PC-3 (cell line): ENCODE measurements at regions not wholly inside any gene's neighbourhood (a gene's known extent, or its start where the extent isn't known, plus 50 kb on each side); places are given as distances from the start of the nearest gene placed in this dataset.

ENCODE experiments used
- ATAC-seq: fragments of 200-7000 bp; cut with Tn5 transposase; 2 replicates; pipeline ENCODE4 v1.9.1; 2020; ENCODE audit warnings: mild to moderate bottlenecking, moderate library complexity
- BruUV-seq: library from RNA; stranded (reverse); fragments of 400-500 nt; replicated peaks from 2 replicates; lab custom pipeline; 2021; lab: Mats Ljungman, UMichigan
- CTCF ChIA-PET: fragments of 300-600 bp; sonication (Branson Sonifier 250); formaldehyde crosslinking; loops from one replicate; lab custom pipeline; 2022; ENCODE audit warnings: antibody characterized with exemption; lab: Charles Lee
- POLR2A ChIA-PET: fragments of 300-600 bp; sonication (Branson Sonifier 250); formaldehyde crosslinking; loops from one replicate; lab custom pipeline; 2022; ENCODE audit warnings: antibody characterized with exemption; ENCODE audit not compliant: unreplicated experiment; lab: Charles Lee
- DNase-seq: peaks from one replicate; pipeline ENCODE4 v3.0.0-alpha.2; 2015
- H2AFZ ChIP-seq: fragments of 300-600 bp; sonication (generic); 2 replicates; pipeline ENCODE4 v1.6.0; 2016; ENCODE audit warnings: antibody characterized with exemption, low read length
- H3F3A ChIP-seq: fragments of 300-600 bp; sonication (generic); one replicate; pipeline ENCODE4 v1.6.0; 2017; ENCODE audit warnings: antibody characterized with exemption, low read length, control low read depth, mild to moderate bottlenecking; ENCODE audit not compliant: unreplicated experiment
- H3K27ac ChIP-seq: fragments of 300-600 bp; sonication (generic); 2 replicates; pipeline ENCODE4 v1.5.1; 2016; ENCODE audit warnings: mild to moderate bottlenecking, low read length
- H3K27me3 ChIP-seq: fragments of 300-600 bp; sonication (generic); 2 replicates; pipeline ENCODE4 v1.6.1; 2016; ENCODE audit warnings: low read length, mixed read lengths
- H3K36me3 ChIP-seq: fragments of 300-600 bp; sonication (generic); 2 replicates; pipeline ENCODE4 v1.6.1; 2016; ENCODE audit warnings: low read depth, mixed run types, low read length, mixed read lengths
- H3K4me1 ChIP-seq: fragments of 300-600 bp; sonication (generic); 2 replicates; pipeline ENCODE4 v1.5.1; 2016; ENCODE audit warnings: low read length; ENCODE audit not compliant: insufficient read depth
- H3K4me2 ChIP-seq: fragments of 300-600 bp; sonication (generic); 2 replicates; pipeline ENCODE4 v1.6.0; 2016; ENCODE audit warnings: low read length
- H3K4me3 ChIP-seq: fragments of 300-600 bp; sonication (generic); 2 replicates; pipeline ENCODE4 v1.5.1; 2016; ENCODE audit warnings: mild to moderate bottlenecking, low read length, mixed read lengths
- H3K79me2 ChIP-seq: fragments of 300-600 bp; sonication (generic); 2 replicates; pipeline ENCODE4 v1.6.1; 2017; ENCODE audit warnings: low read length, mixed read lengths
- H3K9ac ChIP-seq: fragments of 300-600 bp; sonication (generic); 2 replicates; pipeline ENCODE4 v1.6.0; 2016; ENCODE audit warnings: mild to moderate bottlenecking, low read length
- H3K9me2 ChIP-seq: fragments of 300-600 bp; sonication (generic); replicated peaks from 2 replicates; pipeline ENCODE4 v1.6.1; 2016; ENCODE audit warnings: mixed run types, low read length, mixed read lengths
- H3K9me3 ChIP-seq: fragments of 300-600 bp; sonication (generic); 2 replicates; pipeline ENCODE4 v1.6.1; 2016; ENCODE audit warnings: low read length, mixed read lengths
- H4K20me1 ChIP-seq: fragments of 300-600 bp; sonication (generic); 2 replicates; pipeline ENCODE4 v1.6.1; 2016; ENCODE audit warnings: low read length, mixed read lengths
- CTCF ChIP-seq: fragments of 300-600 bp; sonication (generic); conservative IDR thresholded peaks from 2 replicates; pipeline ENCODE4 v1.5.1; 2017; ENCODE audit warnings: antibody characterized with exemption, low read depth, mild to moderate bottlenecking, low read length
- EZH2 ChIP-seq: fragments of 300-600 bp; sonication (generic); IDR thresholded peaks from one replicate; pipeline ENCODE4 v1.6.1; 2017; ENCODE audit warnings: antibody characterized with exemption, mild to moderate bottlenecking, low read length; ENCODE audit not compliant: unreplicated experiment
- EZH2phosphoT487 ChIP-seq: fragments of 300-600 bp; sonication (generic); IDR thresholded peaks from 2 replicates; pipeline ENCODE4 v1.6.1; 2018; ENCODE audit warnings: mild to moderate bottlenecking, antibody characterized with exemption, low read length, borderline replicate concordance
- intact Hi-C: fragments of 100-400 bp; cut with micrococcal nuclease; formaldehyde crosslinking; loops from 2 replicates; pipeline ENCODE4 v1.9.0; 2023

DNA sequence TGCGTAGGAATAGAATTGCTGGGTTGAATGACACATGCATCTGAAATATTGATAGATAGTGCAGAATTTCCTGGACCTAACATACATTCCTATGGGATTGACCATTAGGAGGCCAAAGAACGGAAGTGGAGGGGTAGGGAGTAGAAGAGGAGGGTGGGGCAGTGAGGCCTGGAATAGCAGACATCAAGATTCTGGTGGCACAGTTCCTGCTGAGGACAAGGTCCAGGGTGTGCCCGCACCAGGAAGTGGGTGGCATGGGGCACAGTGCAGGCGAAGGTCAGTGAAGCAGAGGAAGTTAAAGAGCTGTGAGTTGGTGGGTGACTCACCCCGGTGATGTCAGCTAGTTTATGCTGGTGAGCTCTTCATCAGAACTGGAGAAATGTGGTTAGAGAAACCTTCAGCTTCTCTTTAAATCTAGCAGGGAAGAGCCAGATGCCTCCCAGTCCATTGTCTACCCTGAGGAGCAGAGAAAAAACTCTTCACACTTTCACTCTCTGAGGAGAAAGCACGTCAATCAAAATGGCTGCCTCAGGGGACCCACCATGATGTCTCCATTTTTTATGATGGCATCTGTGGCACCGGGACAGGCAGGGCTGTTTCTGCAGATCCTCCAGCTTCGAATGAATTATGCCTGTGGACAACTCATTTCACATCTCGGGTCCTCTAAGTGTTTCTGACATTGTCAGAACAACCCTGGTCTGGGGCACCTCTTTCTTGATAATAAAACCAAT lies 55.9 kb upstream of the CTLA4 start:
- ChIA-PET CTCF (interaction anchor here (0.9 kb wide), 1 partner anchor 327 kb away, joined by 4 read pairs; no protein-coding TSS in a partner anchor), POLR2A (interaction anchor here (0.5 to 0.9 kb wide), 5 partner anchors 32 to 1177 kb away, joined by 3 to 4 read pairs (median 3); partner anchors contain the start of genes CYP20A1 and FAM117B)
- Histone ChIP-seq H3F3A (no peaks in the 10 kb centered on the region), H3K79me2 (no peaks in the 10 kb centered on the region), H3K4me3 (no peak overlapping the region), H3K27ac (peak overlapping the region; percentile 65), H3K9me3 (no peaks in the 10 kb centered on the region), H3K36me3 (no peaks in the 10 kb centered on the region), H3K4me1 (peaks cover 37% of the 10 kb centered on the region), H2AFZ (peak overlapping the region; percentile 39; the same call in 1 of the 2 replicates), H3K27me3 (no peaks in the 10 kb centered on the region), H3K9ac (peak overlapping the region; percentile 23; the same call in 1 of the 2 replicates), H4K20me1 (no peaks in the 10 kb centered on the region), H3K9me2 (no peaks in the 10 kb centered on the region), H3K4me2 (peak overlapping the region; percentile 35)
- TF ChIP-seq CTCF (no peak), EZH2phosphoT487 (no peak), EZH2 (no peak)
- peak; percentile 93 for DNase-seq
- BruUV-seq, result no TSS peak
- peak; percentile 95 for ATAC-seq
- intact Hi-C loops, result loop anchor here (1.0 to 5.0 kb wide), 2 partner anchors 89 to 277 kb away; no protein-coding TSS in a partner anchor

GRCh38 chr2:203812294-203813221 lies 55.0 kb upstream of the CTLA4 start:
- ChIA-PET CTCF (no interaction called here), POLR2A (interaction anchor here (0.5 kb wide), 1 partner anchor 1178 kb away, joined by 3 read pairs; the partner anchor contains the start of gene FAM117B)
- no peak overlapping the region for H3K4me3 ChIP-seq
- no peak for ATAC-seq
- H3K27me3 ChIP-seq, result no peaks in the 10 kb centered on the region
- peak overlapping the region; percentile 65 for H3K27ac ChIP-seq
- BruUV-seq, result no TSS peak
- H3F3A ChIP-seq, result no peaks in the 10 kb centered on the region
- H3K4me2 ChIP-seq, result peak overlapping the region; percentile 35
- H3K9ac ChIP-seq, result 0 out of 2 replicates have a peak overlapping the region, but pooled peaks have one; percentile 23
- H2AFZ ChIP-seq, result peak overlapping the region; percentile 39; the same call in 1 of the 2 replicates
- H3K4me1 ChIP-seq, result peaks cover 37% of the 10 kb centered on the region
- no peaks in the 10 kb centered on the region for H4K20me1 ChIP-seq
- no peaks in the 10 kb centered on the region for H3K9me2 ChIP-seq
- no peaks in the 10 kb centered on the region for H3K36me3 ChIP-seq
- DNase-seq, result no peak
- no peaks in the 10 kb centered on the region for H3K79me2 ChIP-seq
- no peak for TF ChIP-seq EZH2phosphoT487
- H3K9me3 ChIP-seq, result no peaks in the 10 kb centered on the region
- intact Hi-C loops, result loop anchor here (5.0 kb wide), 1 partner anchor 90 kb away; no protein-coding TSS in a partner anchor

DNA sequence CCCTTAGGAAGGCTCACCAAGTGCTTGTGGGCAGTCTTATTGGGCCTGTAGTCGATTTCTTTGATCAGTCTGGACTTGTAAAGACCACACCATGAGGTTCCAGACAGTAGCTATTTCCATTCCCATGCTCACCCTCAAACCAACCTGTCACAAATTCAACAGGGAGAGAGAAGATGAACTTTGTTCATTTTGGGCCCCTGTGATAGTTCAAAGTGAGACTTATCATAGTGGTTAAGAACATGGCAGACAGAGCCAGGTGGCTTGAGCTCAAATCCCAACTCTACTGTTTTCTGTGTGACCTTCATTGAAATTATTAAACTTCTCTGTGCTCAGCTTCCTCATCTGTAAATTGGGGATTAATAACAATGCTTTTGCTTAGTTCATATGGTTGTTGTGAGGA lies 53.9 kb upstream of the CTLA4 start:
- Histone ChIP-seq H3F3A (no peaks in the 10 kb centered on the region), H3K4me3 (no peak overlapping the region), H3K27me3 (no peaks in the 10 kb centered on the region), H3K4me1 (peaks cover 37% of the 10 kb centered on the region), H3K36me3 (no peaks in the 10 kb centered on the region), H2AFZ (no peak overlapping the region), H3K9ac (no peak overlapping the region), H3K27ac (no peak overlapping the region), H3K4me2 (no peak overlapping the region), H3K9me3 (no peaks in the 10 kb centered on the region), H3K79me2 (no peaks in the 10 kb centered on the region), H4K20me1 (no peaks in the 10 kb centered on the region), H3K9me2 (no peaks in the 10 kb centered on the region)
- BruUV-seq, result no TSS peak
- POLR2A ChIA-PET, result no interaction called here
- intact Hi-C loops, result loop anchor here (2.0 to 5.0 kb wide), 2 partner anchors 31 to 91 kb away; no protein-coding TSS in a partner anchor
- no peak for TF ChIP-seq CTCF
- no peak for TF ChIP-seq EZH2phosphoT487
- TF ChIP-seq EZH2, result no peak
- CTCF ChIA-PET, result no interaction called here
- ATAC-seq (no peak), DNase-seq (no peak)
